MCF 10A (cell line): ENCODE measurements at regions not wholly inside any gene's neighbourhood (a gene's known extent, or its start where the extent isn't known, plus 50 kb on each side); places are given as distances from the start of the nearest gene placed in this dataset.

Source experiments
- BruUV-seq: library from RNA; stranded (reverse); fragments of 400-500 nt; replicated peaks from 2 replicates; lab custom pipeline; 2021; lab: Mats Ljungman, UMichigan
- CTCF ChIA-PET: fragments of 300-600 bp; sonication (Branson Sonifier 250); formaldehyde crosslinking; extraction: SDS; loops from one replicate; lab custom pipeline; 2021; ENCODE audit warnings: antibody characterized with exemption, inconsistent platforms; lab: Yijun Ruan, JAX
- POLR2A ChIA-PET: fragments of 300-600, 350-650 bp; sonication (Branson Sonifier 250); formaldehyde crosslinking; extraction: SDS; loops from one replicate; lab custom pipeline; 2020; ENCODE audit warnings: antibody characterized with exemption, inconsistent platforms; lab: Yijun Ruan, JAX
- DNase-seq: peaks from one replicate; pipeline ENCODE4 v3.0.0-alpha.2; 2018; ENCODE audit not compliant: unreplicated experiment
- H3K27ac Mint-ChIP-seq: one replicate; pipeline ENCODE4 v1.8.0; 2022; ENCODE audit warnings: mild to moderate bottlenecking, low read depth, mixed read lengths; ENCODE audit not compliant: unreplicated experiment
- H3K27me3 Mint-ChIP-seq: one replicate; pipeline ENCODE4 v1.8.0; 2022; ENCODE audit warnings: mixed read lengths; ENCODE audit not compliant: insufficient read depth, unreplicated experiment
- H3K36me3 Mint-ChIP-seq: one replicate; pipeline ENCODE4 v1.8.0; 2022; ENCODE audit warnings: mild to moderate bottlenecking, moderate library complexity, mixed read lengths; ENCODE audit not compliant: insufficient read depth, unreplicated experiment
- H3K4me1 Mint-ChIP-seq: one replicate; pipeline ENCODE4 v1.8.0; 2022; ENCODE audit warnings: mixed read lengths; ENCODE audit not compliant: insufficient read depth, unreplicated experiment
- H3K4me3 Mint-ChIP-seq: one replicate; pipeline ENCODE4 v1.8.0; 2022; ENCODE audit warnings: mild to moderate bottlenecking, moderate library complexity, mixed read lengths; ENCODE audit not compliant: unreplicated experiment
- H3K9me3 Mint-ChIP-seq: one replicate; pipeline ENCODE4 v1.8.0; 2022; ENCODE audit warnings: mixed read lengths; ENCODE audit not compliant: unreplicated experiment
- CTCF ChIP-seq: fragments of 200-600 bp; IDR thresholded peaks from one replicate; pipeline ENCODE4 v1.8.0; 2022; ENCODE audit warnings: antibody characterized with exemption, mild to moderate bottlenecking; ENCODE audit not compliant: unreplicated experiment
- intact Hi-C: fragments of 100-400 bp; cut with micrococcal nuclease; formaldehyde crosslinking; loops from 2 replicates; pipeline ENCODE4 v1.14.1; 2022

- no peak for TF ChIP-seq CTCF
- TSS peak; percentile 97 for BruUV-seq
- H3K4me3 Mint-ChIP-seq: peak overlapping the region; percentile 72
- intact Hi-C loops: loop anchor here (1.0 to 5.0 kb wide), 3 partner anchors 79 to 297 kb away; no protein-coding TSS in a partner anchor
- peak overlapping the region; percentile 98 for H3K27ac Mint-ChIP-seq
- DNase-seq: peak; percentile 98
- H3K27me3 Mint-ChIP-seq: no peaks in the 10 kb centered on the region
- POLR2A ChIA-PET: interaction anchor here (0.7 to 1.8 kb wide), 26 partner anchors 9 to 378 kb away, joined by 3 to 23 read pairs (median 4); partner anchors contain the start of gene TNFSF18
- CTCF ChIA-PET: interaction anchor here (0.6 to 1.4 kb wide), 8 partner anchors 13 to 378 kb away, joined by 3 to 6 read pairs (median 3); no protein-coding TSS in a partner anchor
- H3K36me3 Mint-ChIP-seq: no peaks in the 10 kb centered on the region
- H3K4me1 Mint-ChIP-seq: peaks cover 24% of the 10 kb centered on the region
- H3K9me3 Mint-ChIP-seq: no peaks in the 10 kb centered on the region
These were observed 72.5 kb upstream of the TNFSF18 start for GRCh38 chr1:173122958-173123852.

GRCh38 chr1:173122344-173122935 lies 71.7 kb upstream of the TNFSF18 start:
- Mint-ChIP-seq H3K27me3 (no peaks in the 10 kb centered on the region), H3K9me3 (no peaks in the 10 kb centered on the region), H3K4me3 (peak overlapping the region; percentile 72), H3K27ac (peak overlapping the region; percentile 98), H3K36me3 (no peaks in the 10 kb centered on the region), H3K4me1 (peaks cover 24% of the 10 kb centered on the region)
- no peak for TF ChIP-seq CTCF
- intact Hi-C loops: loop anchor here (5.0 kb wide), 1 partner anchor 150 kb away; no protein-coding TSS in a partner anchor
- DNase-seq: no peak
- POLR2A ChIA-PET: interaction anchor here (0.7 to 1.8 kb wide), 24 partner anchors 8 to 377 kb away, joined by 3 to 23 read pairs (median 4); partner anchors contain the start of gene TNFSF18
- CTCF ChIA-PET: interaction anchor here (0.6 to 2.0 kb wide), 9 partner anchors 14 to 377 kb away, joined by 3 to 6 read pairs (median 3); no protein-coding TSS in a partner anchor
- no TSS peak for BruUV-seq

- no TSS peak for BruUV-seq
- no peak overlapping the region for H3K4me3 Mint-ChIP-seq
- H3K27ac Mint-ChIP-seq: no peak overlapping the region
- H3K9me3 Mint-ChIP-seq: no peaks in the 10 kb centered on the region
- H3K27me3 Mint-ChIP-seq: no peaks in the 10 kb centered on the region
- TF ChIP-seq CTCF: no peak
- H3K4me1 Mint-ChIP-seq: peaks cover 14% of the 10 kb centered on the region
- ChIA-PET CTCF (interaction anchor here (0.6 kb wide), 1 partner anchor 161 kb away, joined by 3 read pairs; no protein-coding TSS in a partner anchor), POLR2A (no interaction called here)
- no peak for DNase-seq
- H3K36me3 Mint-ChIP-seq: no peaks in the 10 kb centered on the region
- intact Hi-C loops: no loop called here
These were observed 67.7 kb upstream of the TNFSF18 start for GRCh38 chr1:173118404-173118803.
